Breast epithelium (tissue), 4 donors: ENCODE measurements at regions not wholly inside any gene's neighbourhood (a gene's known extent, or its start where the extent isn't known, plus 50 kb on each side); places are given as distances from the start of the nearest gene placed in this dataset.
"Not testable (repeated sequence)": the region's sequence is repeated elsewhere in the genome, so short reads cannot be mapped to it uniquely, and the experiment has no call there.

ENCODE experiments used
- DNase-seq, 2 donors: peaks; one replicate each; pipeline ENCODE4 v3.0.0-alpha.2; 2019; ENCODE audit warnings: low spot score in 2 of 2
- H3K27ac ChIP-seq, 2 donors: fragments of 200-600 bp; sonication (generic) in 1 of 2; one replicate each; pipeline ENCODE4 v1.5.1; 2016 to 2019; ENCODE audit warnings: mild to moderate bottlenecking in 1 of 2
- H3K27me3 ChIP-seq, 2 donors: fragments of 200-600 bp; sonication (generic) in 1 of 2; one replicate each; pipeline versions ENCODE4 v1.5.1 to v1.6.0; 2017 to 2019; ENCODE audit warnings: control low read depth in 1 of 2, mild to moderate bottlenecking in 1 of 2
- H3K36me3 ChIP-seq: fragments of 200-600 bp; one replicate; pipeline ENCODE4 v1.5.1; 2019
- H3K4me1 ChIP-seq, 2 donors: fragments of 200-600 bp; sonication (generic); one replicate each; pipeline ENCODE4 v1.5.1; 2016 to 2019; ENCODE audit warnings: control low read depth in 1 of 2
- H3K4me3 ChIP-seq, 3 donors: fragments of 200-600 bp; sonication (generic); 1 replicate in 2 of 3; 2 replicates in 1 of 3; pipeline ENCODE4 v1.5.1; 2016 to 2019; ENCODE audit warnings: mild to moderate bottlenecking in 3 of 3, moderate library complexity in 2 of 3
- H3K9me3 ChIP-seq, 2 donors: fragments of 200-600 bp; sonication (generic) in 1 of 2; one replicate each; pipeline ENCODE4 v1.5.1; 2016 to 2019; ENCODE audit warnings: control low read depth in 1 of 2
- CTCF ChIP-seq, 3 donors: fragments of 450-650 bp; IDR thresholded peaks; one replicate each; pipeline ENCODE4 v1.5.1; 2016 to 2017; ENCODE audit warnings: antibody characterized with exemption in 3 of 3, mild to moderate bottlenecking in 3 of 3, moderate library complexity in 3 of 3
- POLR2A ChIP-seq: fragments of 450-650 bp; IDR thresholded peaks from one replicate; pipeline ENCODE4 v1.6.1; 2016; ENCODE audit warnings: antibody characterized with exemption, mild to moderate bottlenecking, moderate library complexity
- POLR2AphosphoS5 ChIP-seq, 3 donors: sonication (generic); formaldehyde crosslinking; IDR thresholded peaks; one replicate each; pipeline ENCODE4 v1.6.1; 2017; ENCODE audit warnings: antibody characterized with exemption in 3 of 3
- intact Hi-C: fragments of 100-400 bp; cut with DNase I; formaldehyde crosslinking; loops from one replicate; pipeline ENCODE4 v1.15.1; 2023; ENCODE audit warnings: low total_unique reads

- Histone ChIP-seq H3K4me1 (no peaks in the 10 kb centered on the region), H3K9me3 (no peaks in the 10 kb centered on the region), H3K4me3 (no peak overlapping the region), H3K27ac (no peak overlapping the region), H3K36me3 (no peaks in the 10 kb centered on the region), H3K27me3 (no peaks in the 10 kb centered on the region)
- intact Hi-C loops, result no loop called here
- no peak for DNase-seq
- TF ChIP-seq CTCF (IDR thresholded peaks at IDR 0.05) (no peak), POLR2AphosphoS5 (IDR thresholded peaks at IDR 0.05) (no peak), POLR2A (no peak)
These were observed 226.3 kb downstream of the RCHY1 start for GRCh38 chr4:75287738-75288517.

- no peaks in the 10 kb centered on the region for H3K4me1 ChIP-seq
- no peak overlapping the region for H3K27ac ChIP-seq
- no peaks in the 10 kb centered on the region for H3K36me3 ChIP-seq
- no peak for DNase-seq
- H3K4me3 ChIP-seq, result no peak overlapping the region
- intact Hi-C loops, result no loop called here
- H3K9me3 ChIP-seq, result no peaks in the 10 kb centered on the region
- TF ChIP-seq POLR2A, result no peak
- H3K27me3 ChIP-seq, result no peaks in the 10 kb centered on the region
These were observed 228.4 kb downstream of the RCHY1 start for GRCh38 chr4:75285837-75286236.

GRCh38 chr4:75284831-75285230 lies 229.4 kb downstream of the RCHY1 start:
- Histone ChIP-seq H3K9me3 (peaks cover 0 to 3% of the 10 kb centered on the region in 2 donors), H3K27ac (no peak overlapping the region), H3K4me1 (no peaks in the 10 kb centered on the region), H3K27me3 (no peaks in the 10 kb centered on the region), H3K4me3 (no peak overlapping the region), H3K36me3 (no peaks in the 10 kb centered on the region)
- TF ChIP-seq POLR2A (no peak), POLR2AphosphoS5 (IDR thresholded peaks at IDR 0.05) (no peak), CTCF (IDR thresholded peaks at IDR 0.05) (no peak)
- intact Hi-C loops, result no loop called here
- no peak for DNase-seq

- H3K4me3 ChIP-seq, H3K27me3 ChIP-seq, H3K4me1 ChIP-seq, H3K9me3 ChIP-seq, H3K27ac ChIP-seq, DNase-seq, H3K36me3 ChIP-seq, intact Hi-C loops: not testable (repeated sequence)
These were observed 233.7 kb downstream of the RCHY1 start for GRCh38 chr4:75280461-75280860.

- Histone ChIP-seq H3K36me3 (no peaks in the 10 kb centered on the region), H3K9me3 (no peaks in the 10 kb centered on the region), H3K4me1 (no peaks in the 10 kb centered on the region), H3K27ac (no peak overlapping the region), H3K27me3 (no peaks in the 10 kb centered on the region), H3K4me3 (no peak overlapping the region)
- TF ChIP-seq CTCF (IDR thresholded peaks at IDR 0.05) (no peak), POLR2AphosphoS5 (IDR thresholded peaks at IDR 0.05) (no peak), POLR2A (no peak)
- intact Hi-C loops, result no loop called here
- no peak for DNase-seq
These were observed 254.9 kb downstream of the RCHY1 start for GRCh38 chr4:75259306-75259705.

GRCh38 chr4:75255261-75255660 lies 258.9 kb downstream of the RCHY1 start:
- no peak for TF ChIP-seq CTCF (IDR thresholded peaks at IDR 0.05)
- TF ChIP-seq POLR2A, result no peak
- TF ChIP-seq POLR2AphosphoS5 (IDR thresholded peaks at IDR 0.05), result no peak
- no peaks in the 10 kb centered on the region for H3K27me3 ChIP-seq
- H3K9me3 ChIP-seq, result no peaks in the 10 kb centered on the region
- DNase-seq, result no peak
- H3K27ac ChIP-seq, result no peak overlapping the region
- no peak overlapping the region for H3K4me3 ChIP-seq
- intact Hi-C loops, result no loop called here
- no peaks in the 10 kb centered on the region for H3K36me3 ChIP-seq
- no peaks in the 10 kb centered on the region for H3K4me1 ChIP-seq
